Gastrocnemius medialis (tissue), 4 donors: ENCODE measurements at regions not wholly inside any gene's neighbourhood (a gene's known extent, or its start where the extent isn't known, plus 50 kb on each side); places are given as distances from the start of the nearest gene placed in this dataset.

Experiments
- CTCF ChIP-seq, 5 experiments: fragments of 450-650 bp in 3 of 5; fragments of 200-600 bp in 2 of 5; sonication (generic) in 2 of 5; IDR thresholded peaks in 4 of 5; conservative IDR thresholded peaks in 1 of 5; 1 replicate in 4 of 5; 2 replicates in 1 of 5; pipeline ENCODE4 v1.5.1; 2016 to 2019; ENCODE audit warnings: antibody characterized with exemption in 5 of 5, mild to moderate bottlenecking in 3 of 5, moderate library complexity in 3 of 5
- POLR2A ChIP-seq, 2 donors: fragments of 450-650 bp; IDR thresholded peaks; one replicate each; pipeline ENCODE4 v1.6.1; 2017; ENCODE audit warnings: antibody characterized with exemption in 2 of 2, mild to moderate bottlenecking in 2 of 2, moderate library complexity in 2 of 2

- TF ChIP-seq CTCF (IDR thresholded peaks at IDR 0.05 in 4 of 5, conservative IDR thresholded peaks at IDR 0.05 in 1 of 5) (no peak), POLR2A (IDR thresholded peaks at IDR 0.05) (no peak)
Observed at GRCh38 chr15:62983956-62984355, 58.6 kb upstream of the TPM1 start.
